Activated CD8-positive, alpha-beta memory T cell treated with anti-CD3 and anti-CD28 coated beads, Interleukin-2, amount 10 ng/mL, durations not matched to agents 7 days and 5 days (primary cell): ENCODE measurements at regions not wholly inside any gene's neighbourhood (a gene's known extent, or its start where the extent isn't known, plus 50 kb on each side); places are given as distances from the start of the nearest gene placed in this dataset.

Source experiments
- ATAC-seq: fragments of 150-1000 bp; cut with Tn5 transposase; one replicate; pipeline ENCODE4 v1.10.0; 2021; ENCODE audit warnings: moderate library complexity
- CTCF ChIA-PET: fragments of 350-600 bp; sonication (Branson Sonifier 250); formaldehyde crosslinking; loops from one replicate; lab custom pipeline; 2021; ENCODE audit warnings: antibody characterized with exemption; lab: Charles Lee
- DNase-seq: peaks from one replicate; pipeline ENCODE4 v3.0.0-alpha.2; 2020
- H3K27ac Mint-ChIP-seq: one replicate; pipeline ENCODE4 v1.8.0; 2021; ENCODE audit warnings: mild to moderate bottlenecking, mixed read lengths
- H3K27me3 Mint-ChIP-seq: one replicate; pipeline ENCODE4 v1.8.0; 2021; ENCODE audit warnings: mixed read lengths
- H3K36me3 Mint-ChIP-seq: one replicate; pipeline ENCODE4 v1.8.0; 2021; ENCODE audit warnings: mild to moderate bottlenecking, mixed read lengths
- H3K4me1 Mint-ChIP-seq: one replicate; pipeline ENCODE4 v1.8.0; 2021; ENCODE audit warnings: mixed read lengths
- H3K4me3 Mint-ChIP-seq: one replicate; pipeline ENCODE4 v1.8.0; 2021; ENCODE audit warnings: mild to moderate bottlenecking, moderate library complexity, mixed read lengths
- H3K9me3 Mint-ChIP-seq: one replicate; pipeline ENCODE4 v1.8.0; 2022; ENCODE audit warnings: low read depth, mixed read lengths

- DNase-seq (no peak), ATAC-seq (no peak)
- Mint-ChIP-seq H3K36me3 (no peaks in the 10 kb centered on the region), H3K4me3 (no peak overlapping the region), H3K9me3 (no peaks in the 10 kb centered on the region), H3K4me1 (no peaks in the 10 kb centered on the region), H3K27ac (no peak overlapping the region), H3K27me3 (peaks cover 11% of the 10 kb centered on the region)
- CTCF ChIA-PET = interaction anchor here (1.4 kb wide), 1 partner anchor 313 kb away, joined by 3 read pairs; no protein-coding TSS in a partner anchor
Observed at GRCh38 chr1:63152572-63152971, 169.8 kb upstream of the FOXD3 start.

DNA sequence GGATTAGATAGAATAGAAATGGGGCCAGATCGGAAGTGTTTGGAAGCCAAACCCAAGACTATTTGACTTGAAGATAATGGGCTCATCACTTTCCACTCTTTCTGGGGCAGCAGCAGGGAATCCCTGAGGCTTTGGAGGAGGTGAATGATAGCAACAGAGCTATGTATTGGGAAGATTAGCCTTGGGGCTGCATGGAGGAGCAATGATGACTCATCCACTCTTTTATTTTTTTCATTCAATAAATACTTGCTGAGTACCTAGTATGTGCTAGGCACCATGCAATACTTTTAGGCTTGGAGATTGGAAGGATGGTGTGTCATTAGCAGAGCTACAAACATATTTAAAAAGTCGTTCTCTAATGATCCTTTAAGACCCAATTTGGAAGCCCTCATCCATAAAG, 166.9 kb upstream of the FOXD3 start:
- no peak overlapping the region for H3K27ac Mint-ChIP-seq
- H3K36me3 Mint-ChIP-seq = no peaks in the 10 kb centered on the region
- no peak overlapping the region for H3K4me3 Mint-ChIP-seq
- no peaks in the 10 kb centered on the region for H3K4me1 Mint-ChIP-seq
- peaks cover 11% of the 10 kb centered on the region for H3K27me3 Mint-ChIP-seq
- ATAC-seq (no peak), DNase-seq (no peak)
- H3K9me3 Mint-ChIP-seq = no peaks in the 10 kb centered on the region
- CTCF ChIA-PET = no interaction called here

DNA sequence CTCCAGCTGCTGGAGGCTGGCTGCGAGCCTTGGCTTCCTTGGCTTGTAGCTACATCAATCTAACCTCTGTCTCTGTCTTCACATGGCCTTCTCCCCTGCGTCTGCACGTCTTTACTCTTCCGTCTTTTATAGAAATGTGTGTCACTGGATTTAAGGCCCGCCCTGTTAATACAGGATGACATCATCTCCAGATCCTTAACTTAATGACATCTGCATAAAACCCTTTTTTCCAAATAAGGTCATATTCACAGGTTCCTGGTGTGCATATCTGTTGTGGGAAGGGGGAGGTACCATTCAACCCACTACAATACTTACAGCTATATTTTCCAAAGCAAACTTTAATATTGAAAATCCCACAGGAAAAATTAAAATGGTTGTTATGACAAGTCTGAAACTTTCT, 165.3 kb upstream of the FOXD3 start:
- Mint-ChIP-seq H3K27ac (no peak overlapping the region), H3K27me3 (peaks cover 8% of the 10 kb centered on the region), H3K36me3 (no peaks in the 10 kb centered on the region), H3K4me1 (no peaks in the 10 kb centered on the region), H3K4me3 (no peak overlapping the region), H3K9me3 (no peaks in the 10 kb centered on the region)
- CTCF ChIA-PET = no interaction called here
- no peak for DNase-seq
- ATAC-seq = no peak

GRCh38 chr1:63169057-63169456, 153.3 kb upstream of the FOXD3 start:
- Mint-ChIP-seq H3K9me3 (no peaks in the 10 kb centered on the region), H3K27me3 (peaks cover 7% of the 10 kb centered on the region)
- CTCF ChIA-PET = no interaction called here

DNA sequence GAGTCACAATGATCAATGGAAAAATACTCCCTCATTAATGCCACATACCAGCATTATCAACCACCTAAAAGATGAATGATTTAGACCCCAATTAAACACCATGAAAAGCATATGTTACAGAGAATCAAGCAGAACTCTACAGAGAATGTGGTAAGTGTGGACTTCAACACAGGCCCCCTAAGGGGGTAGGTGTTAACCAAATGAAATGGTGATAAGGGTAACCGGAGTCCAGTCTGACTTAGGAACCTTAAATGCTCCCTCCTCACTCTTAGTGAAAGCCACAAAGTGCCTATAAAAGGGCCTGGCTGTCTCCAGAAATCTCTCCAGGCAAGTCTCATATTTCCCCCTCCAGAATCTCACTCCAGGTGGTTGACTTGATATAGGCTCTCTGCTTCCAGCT, 149.2 kb upstream of the FOXD3 start:
- Mint-ChIP-seq H3K9me3 (no peaks in the 10 kb centered on the region), H3K27me3 (peaks cover 4% of the 10 kb centered on the region), H3K4me3 (no peak overlapping the region), H3K27ac (no peak overlapping the region), H3K4me1 (no peaks in the 10 kb centered on the region), H3K36me3 (no peaks in the 10 kb centered on the region)
- ATAC-seq = no peak
- DNase-seq = no peak
- CTCF ChIA-PET = no interaction called here

More at GRCh38 chr1:63169057-63169456, 153.3 kb upstream of the FOXD3 start:
- no peak for DNase-seq
- H3K4me3 Mint-ChIP-seq = no peak overlapping the region
- no peak overlapping the region for H3K27ac Mint-ChIP-seq
- no peak for ATAC-seq
- no peaks in the 10 kb centered on the region for H3K36me3 Mint-ChIP-seq
- no peaks in the 10 kb centered on the region for H3K4me1 Mint-ChIP-seq

- Mint-ChIP-seq H3K4me1 (no peaks in the 10 kb centered on the region), H3K9me3 (no peaks in the 10 kb centered on the region), H3K36me3 (no peaks in the 10 kb centered on the region), H3K4me3 (no peak overlapping the region), H3K27me3 (no peaks in the 10 kb centered on the region), H3K27ac (no peak overlapping the region)
- ATAC-seq (no peak), DNase-seq (no peak)
- CTCF ChIA-PET = interaction anchor here (1.4 kb wide), 1 partner anchor 25 kb away, joined by 3 read pairs; no protein-coding TSS in a partner anchor
Observed at GRCh38 chr1:63189677-63190076, 132.7 kb upstream of the FOXD3 start.

- CTCF ChIA-PET = interaction anchor here (0.8 to 1.4 kb wide), 2 partner anchors 25 to 188 kb away, joined by 3 read pairs; no protein-coding TSS in a partner anchor
- Mint-ChIP-seq H3K9me3 (no peaks in the 10 kb centered on the region), H3K27ac (no peak overlapping the region), H3K4me1 (no peaks in the 10 kb centered on the region), H3K4me3 (no peak overlapping the region), H3K27me3 (no peaks in the 10 kb centered on the region), H3K36me3 (no peaks in the 10 kb centered on the region)
- ATAC-seq = no peak
- no peak for DNase-seq
Observed at GRCh38 chr1:63190171-63190570, 132.2 kb upstream of the FOXD3 start.

DNA sequence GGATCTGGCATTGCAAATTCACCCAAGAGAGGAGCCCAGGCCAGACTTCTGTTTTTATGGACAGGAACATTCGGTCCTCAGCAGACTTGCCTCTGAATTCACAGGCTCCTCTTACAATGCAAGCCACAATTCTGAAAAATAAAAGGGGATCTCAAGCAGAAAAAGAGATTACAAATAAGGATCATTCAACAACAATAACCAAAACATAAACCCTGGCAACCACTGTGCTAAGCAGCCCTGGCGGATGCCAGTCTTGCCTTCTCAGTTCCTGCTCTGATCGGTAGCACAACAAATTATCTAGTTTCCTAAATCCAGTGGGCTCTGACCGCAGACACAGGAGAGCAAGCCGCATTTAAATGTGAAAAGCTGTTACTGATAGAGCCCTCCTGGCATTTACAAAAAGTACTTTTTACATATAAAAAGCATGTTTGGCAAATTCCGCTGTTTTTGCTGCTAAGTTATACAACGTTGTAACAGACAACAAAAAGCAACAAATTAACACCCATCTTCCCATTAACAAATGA, 123.4 kb upstream of the FOXD3 start:
- Mint-ChIP-seq H3K27ac (no peak overlapping the region), H3K4me1 (no peaks in the 10 kb centered on the region), H3K36me3 (no peaks in the 10 kb centered on the region), H3K27me3 (peaks cover 11% of the 10 kb centered on the region), H3K4me3 (no peak overlapping the region), H3K9me3 (no peaks in the 10 kb centered on the region)
- CTCF ChIA-PET = no interaction called here
- DNase-seq (no peak), ATAC-seq (no peak)

- DNase-seq = no peak
- CTCF ChIA-PET = no interaction called here
- no peaks in the 10 kb centered on the region for H3K4me1 Mint-ChIP-seq
- H3K4me3 Mint-ChIP-seq = no peak overlapping the region
- ATAC-seq = no peak
- H3K27ac Mint-ChIP-seq = no peak overlapping the region
- peaks cover 11% of the 10 kb centered on the region for H3K27me3 Mint-ChIP-seq
- H3K9me3 Mint-ChIP-seq = no peaks in the 10 kb centered on the region
- no peaks in the 10 kb centered on the region for H3K36me3 Mint-ChIP-seq
Observed at GRCh38 chr1:63199706-63200335, 122.5 kb upstream of the FOXD3 start.

DNA sequence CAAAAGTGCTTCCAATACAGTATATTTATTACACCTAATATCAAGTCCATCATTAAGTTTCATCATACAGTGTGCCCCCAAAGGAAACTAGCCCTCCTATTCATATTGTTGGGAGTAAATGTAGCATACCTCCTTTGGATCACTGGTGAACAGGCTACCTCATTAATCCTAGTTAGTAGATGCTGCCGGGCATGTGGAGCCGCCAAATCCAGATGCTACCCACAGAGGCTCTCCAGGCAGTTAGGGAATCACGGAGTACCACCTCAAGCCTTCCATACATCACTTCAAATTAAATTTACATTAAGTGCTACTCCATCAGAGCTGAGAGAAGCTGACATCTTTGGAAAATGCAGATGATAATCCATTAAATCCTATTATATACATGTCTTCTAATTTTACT, 121.7 kb upstream of the FOXD3 start:
- H3K27me3 Mint-ChIP-seq = peaks cover 11% of the 10 kb centered on the region
- no peaks in the 10 kb centered on the region for H3K9me3 Mint-ChIP-seq
- no peaks in the 10 kb centered on the region for H3K4me1 Mint-ChIP-seq
- no peak for ATAC-seq
- CTCF ChIA-PET = no interaction called here
- no peak overlapping the region for H3K27ac Mint-ChIP-seq
- no peak overlapping the region for H3K4me3 Mint-ChIP-seq
- DNase-seq = no peak
- no peaks in the 10 kb centered on the region for H3K36me3 Mint-ChIP-seq

- Mint-ChIP-seq H3K4me1 (no peaks in the 10 kb centered on the region), H3K36me3 (no peaks in the 10 kb centered on the region)
Observed at GRCh38 chr1:63203641-63204040, 118.7 kb upstream of the FOXD3 start.

DNA sequence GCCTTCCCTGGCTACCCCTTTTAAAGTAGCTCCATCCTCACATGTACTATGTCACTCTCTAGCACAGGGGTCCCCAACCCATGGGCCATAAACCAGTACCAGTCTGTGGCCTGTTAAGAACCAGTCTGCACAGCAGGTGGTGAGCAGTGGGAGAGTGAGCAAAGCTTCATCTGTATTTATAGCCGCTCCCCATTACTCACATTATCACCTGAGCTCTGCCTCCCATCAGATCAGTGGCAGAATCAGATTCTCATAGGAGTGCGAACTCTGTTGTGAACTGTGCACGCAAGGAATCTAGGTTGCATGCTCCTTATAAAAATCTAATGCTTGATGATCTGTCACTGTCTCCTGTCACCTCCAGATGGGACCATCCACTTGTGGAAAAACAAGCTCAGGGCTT, 116.6 kb upstream of the FOXD3 start:
- H3K27ac Mint-ChIP-seq = no peak overlapping the region
- ATAC-seq = no peak
- CTCF ChIA-PET = no interaction called here
- no peaks in the 10 kb centered on the region for H3K4me1 Mint-ChIP-seq
- no peaks in the 10 kb centered on the region for H3K36me3 Mint-ChIP-seq
- peaks cover 6% of the 10 kb centered on the region for H3K27me3 Mint-ChIP-seq
- no peaks in the 10 kb centered on the region for H3K9me3 Mint-ChIP-seq
- DNase-seq = no peak
- no peak overlapping the region for H3K4me3 Mint-ChIP-seq

More at GRCh38 chr1:63203641-63204040, 118.7 kb upstream of the FOXD3 start:
- Mint-ChIP-seq H3K9me3 (no peaks in the 10 kb centered on the region), H3K4me3 (no peak overlapping the region), H3K27ac (no peak overlapping the region), H3K27me3 (peaks cover 11% of the 10 kb centered on the region)
- CTCF ChIA-PET = no interaction called here
- DNase-seq (no peak), ATAC-seq (no peak)

GRCh38 chr1:63214553-63214952, 107.8 kb upstream of the FOXD3 start:
- ATAC-seq (no peak), DNase-seq (no peak)
- CTCF ChIA-PET = no interaction called here
- H3K4me1 Mint-ChIP-seq = no peaks in the 10 kb centered on the region
- H3K9me3 Mint-ChIP-seq = no peaks in the 10 kb centered on the region
- H3K4me3 Mint-ChIP-seq = no peak overlapping the region
- H3K27ac Mint-ChIP-seq = no peak overlapping the region
- no peaks in the 10 kb centered on the region for H3K27me3 Mint-ChIP-seq
- no peaks in the 10 kb centered on the region for H3K36me3 Mint-ChIP-seq

GRCh38 chr1:63223426-63223825, 98.9 kb upstream of the FOXD3 start:
- CTCF ChIA-PET = no interaction called here
- no peak for DNase-seq
- no peaks in the 10 kb centered on the region for H3K9me3 Mint-ChIP-seq
- H3K4me3 Mint-ChIP-seq = no peak overlapping the region
- H3K36me3 Mint-ChIP-seq = no peaks in the 10 kb centered on the region
- no peaks in the 10 kb centered on the region for H3K4me1 Mint-ChIP-seq
- no peak overlapping the region for H3K27ac Mint-ChIP-seq
- no peak for ATAC-seq
- H3K27me3 Mint-ChIP-seq = peaks cover 2% of the 10 kb centered on the region
